ENCODE measurements at regions not wholly inside any gene's neighbourhood (a gene's known extent, or its start where the extent isn't known, plus 50 kb on each side); places are given as distances from the start of the nearest gene placed in this dataset.

GRCh38 chr6:48928937-48929336 is 534.1 kb downstream of the MMUT start:
- Histone ChIP-seq H3K4me3 (no peak overlapping the region), H3F3A (ENCODE audit: insufficient read depth, low read depth) (no peaks in the 10 kb centered on the region), H3K27me3 (ENCODE audit: insufficient read depth, low read depth) (no peaks in the 10 kb centered on the region), H3K36me3 (ENCODE audit: low read depth) (no peaks in the 10 kb centered on the region), H4K20me1 (ENCODE audit: insufficient read depth) (no peaks in the 10 kb centered on the region), H2AFZ (no peak overlapping the region), H3K9me3 (ENCODE audit: insufficient read depth, low read depth) (peaks cover 14% of the 10 kb centered on the region; the same call in 1 of the 2 replicates), H3K4me2 (no peak overlapping the region), H3K4me1 (replicated peaks; ENCODE audit: insufficient read depth) (no peaks in the 10 kb centered on the region), H3K9me2 (ENCODE audit: insufficient read depth) (peaks cover 3% of the 10 kb centered on the region), H3K27ac (no peak overlapping the region), H3K79me2 (ENCODE audit: low read depth) (no peaks in the 10 kb centered on the region)
- no peak for DNase-seq
- TF ChIP-seq EZH2 (IDR thresholded peaks at IDR 0.05; ENCODE audit: low read depth), result no peak
- TF ChIP-seq CTCF (conservative IDR thresholded peaks at IDR 0.05), result no peak
- intact Hi-C loops (cut with micrococcal nuclease; ENCODE audit: unreplicated experiment), result no loop called here
- no TSS peak for BruUV-seq (replicated peaks)
- CTCF ChIA-PET, result interaction anchor here (0.6 kb wide), 1 partner anchor 481 kb away, joined by 5 read pairs; no protein-coding TSS in a partner anchor
- POLR2A ChIA-PET (ENCODE audit: unreplicated experiment), result no interaction called here

- Histone ChIP-seq H4K20me1 (ENCODE audit: insufficient read depth) (no peaks in the 10 kb centered on the region), H2AFZ (no peak overlapping the region), H3K9me2 (ENCODE audit: insufficient read depth) (peaks cover 6% of the 10 kb centered on the region), H3K27me3 (ENCODE audit: insufficient read depth, low read depth) (no peaks in the 10 kb centered on the region), H3K4me3 (no peak overlapping the region), H3K9me3 (ENCODE audit: insufficient read depth, low read depth) (peaks cover 4% of the 10 kb centered on the region; the same call in 1 of the 2 replicates), H3K4me2 (no peak overlapping the region), H3F3A (ENCODE audit: insufficient read depth, low read depth) (no peaks in the 10 kb centered on the region), H3K27ac (no peak overlapping the region), H3K36me3 (ENCODE audit: low read depth) (no peaks in the 10 kb centered on the region), H3K4me1 (replicated peaks; ENCODE audit: insufficient read depth) (no peaks in the 10 kb centered on the region), H3K79me2 (ENCODE audit: low read depth) (no peaks in the 10 kb centered on the region)
- TF ChIP-seq CTCF (conservative IDR thresholded peaks at IDR 0.05) (no peak), EZH2 (IDR thresholded peaks at IDR 0.05; ENCODE audit: low read depth) (no peak)
- no TSS peak for BruUV-seq (replicated peaks)
- ChIA-PET CTCF (no interaction called here), POLR2A (ENCODE audit: unreplicated experiment) (no interaction called here)
- intact Hi-C loops (cut with micrococcal nuclease; ENCODE audit: unreplicated experiment), result no loop called here
- DNase-seq, result no peak
Observed at GRCh38 chr6:48922837-48923236, 540.2 kb downstream of the MMUT start.

- intact Hi-C loops (cut with micrococcal nuclease; ENCODE audit: unreplicated experiment), result no loop called here
- H3K9me2 ChIP-seq (ENCODE audit: insufficient read depth), result peaks cover 6% of the 10 kb centered on the region; the same call in 1 of the 2 replicates
- no peak overlapping the region for H3K27ac ChIP-seq
- no peaks in the 10 kb centered on the region for H3K79me2 ChIP-seq (ENCODE audit: low read depth)
- CTCF ChIA-PET, result no interaction called here
- no peak for DNase-seq
- no peaks in the 10 kb centered on the region for H3K27me3 ChIP-seq (ENCODE audit: insufficient read depth, low read depth)
- H3K4me1 ChIP-seq (replicated peaks; ENCODE audit: insufficient read depth), result peaks cover 6% of the 10 kb centered on the region
- no peaks in the 10 kb centered on the region for H4K20me1 ChIP-seq (ENCODE audit: insufficient read depth)
- no peaks in the 10 kb centered on the region for H3K36me3 ChIP-seq (ENCODE audit: low read depth)
- no peak overlapping the region for H3K4me3 ChIP-seq
- no peak for TF ChIP-seq CTCF (conservative IDR thresholded peaks at IDR 0.05)
- no peaks in the 10 kb centered on the region for H3F3A ChIP-seq (ENCODE audit: insufficient read depth, low read depth)
- POLR2A ChIA-PET (ENCODE audit: unreplicated experiment), result no interaction called here
- BruUV-seq (replicated peaks), result no TSS peak
- H2AFZ ChIP-seq, result no peak overlapping the region
- no peak overlapping the region for H3K4me2 ChIP-seq
- H3K9me3 ChIP-seq (ENCODE audit: insufficient read depth, low read depth), result no peaks in the 10 kb centered on the region; the same call in 1 of the 2 replicates
Observed at GRCh38 chr6:48919555-48919954, 543.5 kb downstream of the MMUT start.

All from PC-9 (cell line).